Suprapubic skin (tissue), 4 donors: ENCODE measurements at regions not wholly inside any gene's neighbourhood (a gene's known extent, or its start where the extent isn't known, plus 50 kb on each side); places are given as distances from the start of the nearest gene placed in this dataset.

Experiments
- DNase-seq, 2 donors: peaks; one replicate each; pipeline ENCODE4 v3.0.0-alpha.2; 2019; ENCODE audit warnings: low spot score in 2 of 2
- H3K27ac ChIP-seq: fragments of 200-600 bp; sonication (generic); one replicate; pipeline ENCODE4 v1.5.1; 2019
- H3K27me3 ChIP-seq: fragments of 200-600 bp; sonication (generic); one replicate; pipeline ENCODE4 v1.5.1; 2019
- H3K36me3 ChIP-seq: fragments of 200-600 bp; sonication (generic); one replicate; pipeline ENCODE4 v1.5.1; 2019
- H3K4me1 ChIP-seq: fragments of 200-600 bp; sonication (generic); one replicate; pipeline ENCODE4 v1.5.1; 2019
- H3K4me3 ChIP-seq: fragments of 200-600 bp; sonication (generic); one replicate; pipeline ENCODE4 v1.5.1; 2019; ENCODE audit warnings: mild to moderate bottlenecking
- H3K9me3 ChIP-seq: fragments of 200-600 bp; sonication (generic); one replicate; pipeline ENCODE4 v1.5.1; 2019
- EP300 ChIP-seq: sonication (generic); formaldehyde crosslinking; IDR thresholded peaks from one replicate; pipeline ENCODE4 v1.6.1; 2017; ENCODE audit warnings: antibody characterized with exemption
- POLR2A ChIP-seq, 2 donors: fragments of 450-650 bp; IDR thresholded peaks; one replicate each; pipeline ENCODE4 v1.6.1; 2017; ENCODE audit warnings: antibody characterized with exemption in 2 of 2, mild to moderate bottlenecking in 2 of 2, moderate library complexity in 2 of 2
- POLR2AphosphoS5 ChIP-seq, 3 donors: sonication (generic); formaldehyde crosslinking; IDR thresholded peaks; one replicate each; pipeline ENCODE4 v1.6.1; 2017; ENCODE audit warnings: antibody characterized with exemption in 3 of 3
- WGBS: methylation state at CpG from one replicate; pipeline ENCODE4 v1.1.5; 2018; 5-methylcytosine and 5-hydroxymethylcytosine counted together
- TF ChIP-seq, protein P1 (sequence below), 2 donors: fragments of 200-600 bp in 1 of 2; fragments of 450-650 bp in 1 of 2; sonication (generic) in 1 of 2; IDR thresholded peaks; one replicate each; pipeline ENCODE4 v1.5.1; 2016 to 2019; ENCODE audit warnings: antibody characterized with exemption in 2 of 2, mild to moderate bottlenecking in 1 of 2, moderate library complexity in 1 of 2

- no peak overlapping the region for H3K4me3 ChIP-seq
- TF ChIP-seq POLR2A (IDR thresholded peaks at IDR 0.05) (no peak), POLR2AphosphoS5 (IDR thresholded peaks at IDR 0.05) (no peak), EP300 (no peak)
- TF ChIP-seq, protein P1, sequence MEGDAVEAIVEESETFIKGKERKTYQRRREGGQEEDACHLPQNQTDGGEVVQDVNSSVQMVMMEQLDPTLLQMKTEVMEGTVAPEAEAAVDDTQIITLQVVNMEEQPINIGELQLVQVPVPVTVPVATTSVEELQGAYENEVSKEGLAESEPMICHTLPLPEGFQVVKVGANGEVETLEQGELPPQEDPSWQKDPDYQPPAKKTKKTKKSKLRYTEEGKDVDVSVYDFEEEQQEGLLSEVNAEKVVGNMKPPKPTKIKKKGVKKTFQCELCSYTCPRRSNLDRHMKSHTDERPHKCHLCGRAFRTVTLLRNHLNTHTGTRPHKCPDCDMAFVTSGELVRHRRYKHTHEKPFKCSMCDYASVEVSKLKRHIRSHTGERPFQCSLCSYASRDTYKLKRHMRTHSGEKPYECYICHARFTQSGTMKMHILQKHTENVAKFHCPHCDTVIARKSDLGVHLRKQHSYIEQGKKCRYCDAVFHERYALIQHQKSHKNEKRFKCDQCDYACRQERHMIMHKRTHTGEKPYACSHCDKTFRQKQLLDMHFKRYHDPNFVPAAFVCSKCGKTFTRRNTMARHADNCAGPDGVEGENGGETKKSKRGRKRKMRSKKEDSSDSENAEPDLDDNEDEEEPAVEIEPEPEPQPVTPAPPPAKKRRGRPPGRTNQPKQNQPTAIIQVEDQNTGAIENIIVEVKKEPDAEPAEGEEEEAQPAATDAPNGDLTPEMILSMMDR (IDR thresholded peaks at IDR 0.05), result no peak
- no peaks in the 10 kb centered on the region for H3K27me3 ChIP-seq
- H3K27ac ChIP-seq, result no peak overlapping the region
- peaks cover 4% of the 10 kb centered on the region for H3K9me3 ChIP-seq
- no peaks in the 10 kb centered on the region for H3K36me3 ChIP-seq
- no peaks in the 10 kb centered on the region for H3K4me1 ChIP-seq
- no peak for DNase-seq
- 54% methylated on average over 1 of the region's 1 CpG for WGBS
Measured at GRCh38 chr15:37616215-37616614, 318.2 kb upstream of the TMCO5A start.

- no peak overlapping the region for H3K4me3 ChIP-seq
- no peak for TF ChIP-seq POLR2AphosphoS5 (IDR thresholded peaks at IDR 0.05)
- no peak for TF ChIP-seq EP300
- no peak for TF ChIP-seq POLR2A (IDR thresholded peaks at IDR 0.05)
- TF ChIP-seq, protein P1 (IDR thresholded peaks at IDR 0.05), result no peak
- H3K4me1 ChIP-seq, result no peaks in the 10 kb centered on the region
- DNase-seq, result no peak
- no peak overlapping the region for H3K27ac ChIP-seq
- no peaks in the 10 kb centered on the region for H3K36me3 ChIP-seq
- H3K27me3 ChIP-seq, result no peaks in the 10 kb centered on the region
- peaks cover 4% of the 10 kb centered on the region for H3K9me3 ChIP-seq
Measured at GRCh38 chr15:37618353-37618752, 316.1 kb upstream of the TMCO5A start.

DNA sequence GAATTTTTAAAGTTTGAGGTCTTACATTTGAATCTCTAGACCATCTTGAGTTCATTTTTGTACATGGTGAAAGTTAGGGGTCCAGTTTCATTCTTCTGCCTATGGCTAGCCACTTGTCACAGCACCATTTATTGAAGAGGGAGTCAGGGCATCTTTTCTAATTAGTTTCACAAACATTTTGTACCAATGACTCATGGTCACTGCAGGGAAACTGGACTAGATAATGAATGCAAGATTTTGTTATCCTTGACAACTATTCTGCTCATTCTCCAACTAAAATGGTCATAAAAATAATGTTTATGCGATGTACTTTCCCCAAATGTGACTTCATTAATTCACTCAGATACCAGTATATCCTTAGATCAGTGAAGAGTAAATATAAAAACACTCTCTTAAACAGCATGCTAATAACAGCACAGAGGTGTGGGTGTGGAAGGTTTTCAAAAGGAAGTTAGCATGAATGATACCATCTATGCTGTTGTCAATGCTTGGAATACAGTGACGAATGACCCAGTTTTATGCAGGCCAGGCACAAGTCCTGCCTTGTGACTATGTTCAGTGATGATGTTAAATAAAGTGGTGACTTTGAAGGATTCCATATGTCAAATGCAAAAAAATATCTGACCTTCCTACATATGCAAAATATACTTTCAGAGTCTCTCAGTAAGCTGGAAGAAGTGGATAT is 314.9 kb upstream of the TMCO5A start:
- TF ChIP-seq POLR2A (IDR thresholded peaks at IDR 0.05), result no peak
- TF ChIP-seq EP300, result no peak
- TF ChIP-seq, protein P1 (IDR thresholded peaks at IDR 0.05), result no peak
- no peak for TF ChIP-seq POLR2AphosphoS5 (IDR thresholded peaks at IDR 0.05)
- H3K4me3 ChIP-seq, result no peak overlapping the region

GRCh38 chr15:37625576-37625975 is 308.9 kb upstream of the TMCO5A start:
- no peak for DNase-seq
- no peaks in the 10 kb centered on the region for H3K27me3 ChIP-seq
- H3K27ac ChIP-seq, result no peak overlapping the region
- H3K4me3 ChIP-seq, result no peak overlapping the region
- TF ChIP-seq POLR2A (IDR thresholded peaks at IDR 0.05), result no peak
- TF ChIP-seq POLR2AphosphoS5 (IDR thresholded peaks at IDR 0.05), result no peak
- no peak for TF ChIP-seq EP300
- TF ChIP-seq, protein P1 (IDR thresholded peaks at IDR 0.05), result no peak
- H3K36me3 ChIP-seq, result no peaks in the 10 kb centered on the region
- no peaks in the 10 kb centered on the region for H3K4me1 ChIP-seq
- no peaks in the 10 kb centered on the region for H3K9me3 ChIP-seq

More for the DNA sequence above, 314.9 kb upstream of the TMCO5A start:
- Histone ChIP-seq H3K27ac (no peak overlapping the region), H3K9me3 (peaks cover 4% of the 10 kb centered on the region), H3K4me1 (no peaks in the 10 kb centered on the region), H3K27me3 (no peaks in the 10 kb centered on the region), H3K36me3 (no peaks in the 10 kb centered on the region)
- DNase-seq, result no peak
- WGBS, result 86% methylated on average over 2 of the region's 2 CpGs

DNA sequence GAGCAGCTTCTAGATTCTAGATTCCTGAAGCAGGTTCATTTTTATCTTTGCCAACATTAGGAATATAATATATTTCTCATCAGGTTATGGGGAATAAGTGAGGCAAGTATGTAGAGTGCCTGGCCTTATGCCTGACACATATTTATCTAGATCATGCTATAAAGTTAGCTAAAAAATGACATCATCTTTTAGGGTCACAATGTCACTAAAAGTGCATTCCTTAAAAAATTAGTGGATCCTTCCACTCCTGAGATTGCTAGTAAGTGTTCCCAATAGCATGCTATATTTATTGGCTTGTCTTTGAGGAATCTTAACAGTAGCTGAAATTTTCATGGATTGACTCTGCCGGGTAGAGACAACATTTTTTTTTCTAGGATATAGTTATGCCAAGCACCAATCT is 305.9 kb upstream of the TMCO5A start:
- no peak for DNase-seq
- H3K36me3 ChIP-seq, result no peaks in the 10 kb centered on the region
- H3K27ac ChIP-seq, result no peak overlapping the region
- no peaks in the 10 kb centered on the region for H3K9me3 ChIP-seq
- H3K4me3 ChIP-seq, result no peak overlapping the region
- TF ChIP-seq, protein P1 (IDR thresholded peaks at IDR 0.05), result no peak
- TF ChIP-seq POLR2A (IDR thresholded peaks at IDR 0.05) (no peak), POLR2AphosphoS5 (IDR thresholded peaks at IDR 0.05) (no peak), EP300 (no peak)
- no peaks in the 10 kb centered on the region for H3K4me1 ChIP-seq
- no peaks in the 10 kb centered on the region for H3K27me3 ChIP-seq
- WGBS, result 76% methylated on average over 1 of the region's 1 CpG
